ENCODE measurements at regions not wholly inside any gene's neighbourhood (a gene's known extent, or its start where the extent isn't known, plus 50 kb on each side); places are given as distances from the start of the nearest gene placed in this dataset.

GRCh38 chr19:30676990-30677679 lies 305.0 kb downstream of the ZNF536 start:
- Histone ChIP-seq H3K4me2 (no peak overlapping the region), H4K20me1 (ENCODE audit: insufficient read depth, poor library complexity, severe bottlenecking) (no peaks in the 10 kb centered on the region), H2AFZ (no peak overlapping the region), H3K9me3 (ENCODE audit: low read depth) (no peaks in the 10 kb centered on the region), H3K9me2 (replicated peaks; ENCODE audit: insufficient read depth) (no peaks in the 10 kb centered on the region), H3K27ac (no peak overlapping the region), H3K36me3 (replicated peaks; ENCODE audit: insufficient read depth, low read depth) (no peaks in the 10 kb centered on the region), H3K79me2 (no peaks in the 10 kb centered on the region), H3K4me1 (ENCODE audit: insufficient read depth) (no peaks in the 10 kb centered on the region), H3K4me3 (no peak overlapping the region), H3K27me3 (no peaks in the 10 kb centered on the region)
- TF ChIP-seq EZH2phosphoT487 (IDR thresholded peaks at IDR 0.05; ENCODE audit: low read depth, severe bottlenecking, unreplicated experiment) (no peak), EZH2 (IDR thresholded peaks at IDR 0.05; ENCODE audit: borderline replicate concordance) (no peak)
- TF ChIP-seq, protein P1, sequence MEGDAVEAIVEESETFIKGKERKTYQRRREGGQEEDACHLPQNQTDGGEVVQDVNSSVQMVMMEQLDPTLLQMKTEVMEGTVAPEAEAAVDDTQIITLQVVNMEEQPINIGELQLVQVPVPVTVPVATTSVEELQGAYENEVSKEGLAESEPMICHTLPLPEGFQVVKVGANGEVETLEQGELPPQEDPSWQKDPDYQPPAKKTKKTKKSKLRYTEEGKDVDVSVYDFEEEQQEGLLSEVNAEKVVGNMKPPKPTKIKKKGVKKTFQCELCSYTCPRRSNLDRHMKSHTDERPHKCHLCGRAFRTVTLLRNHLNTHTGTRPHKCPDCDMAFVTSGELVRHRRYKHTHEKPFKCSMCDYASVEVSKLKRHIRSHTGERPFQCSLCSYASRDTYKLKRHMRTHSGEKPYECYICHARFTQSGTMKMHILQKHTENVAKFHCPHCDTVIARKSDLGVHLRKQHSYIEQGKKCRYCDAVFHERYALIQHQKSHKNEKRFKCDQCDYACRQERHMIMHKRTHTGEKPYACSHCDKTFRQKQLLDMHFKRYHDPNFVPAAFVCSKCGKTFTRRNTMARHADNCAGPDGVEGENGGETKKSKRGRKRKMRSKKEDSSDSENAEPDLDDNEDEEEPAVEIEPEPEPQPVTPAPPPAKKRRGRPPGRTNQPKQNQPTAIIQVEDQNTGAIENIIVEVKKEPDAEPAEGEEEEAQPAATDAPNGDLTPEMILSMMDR (IDR thresholded peaks at IDR 0.05; ENCODE audit: poor library complexity), result no peak
- no peak for DNase-seq (ENCODE audit: low spot score)
- 63% methylated on average over 8 of the region's 8 CpGs for WGBS (ENCODE audit: low lambda C conversion rate, missing lambda C conversion rate)

DNA sequence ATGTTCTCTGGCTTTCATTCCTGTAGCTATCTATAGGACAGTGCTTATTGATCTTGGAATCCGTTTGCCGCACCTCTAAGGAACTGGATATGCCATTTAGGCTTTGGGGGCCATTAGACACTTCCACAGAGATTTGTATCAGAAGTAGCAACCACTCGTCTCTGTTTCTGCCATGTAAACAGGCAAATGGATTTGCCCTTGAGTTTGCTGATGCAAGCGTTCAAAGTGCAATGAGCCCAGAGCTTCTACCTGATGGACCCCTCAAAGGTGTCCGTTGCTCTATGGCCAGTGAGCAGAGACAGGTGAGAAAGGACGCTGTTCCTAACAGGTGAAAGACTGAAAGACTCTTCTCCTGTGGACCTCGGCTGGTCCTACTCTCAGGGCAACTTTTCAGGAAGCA lies 302.9 kb downstream of the ZNF536 start:
- TF ChIP-seq EZH2 (IDR thresholded peaks at IDR 0.05; ENCODE audit: borderline replicate concordance) (no peak), EZH2phosphoT487 (IDR thresholded peaks at IDR 0.05; ENCODE audit: low read depth, severe bottlenecking, unreplicated experiment) (no peak)
- TF ChIP-seq, protein P1 (IDR thresholded peaks at IDR 0.05; ENCODE audit: poor library complexity), result no peak
- Histone ChIP-seq H3K27ac (no peak overlapping the region), H3K4me2 (no peak overlapping the region), H3K9me2 (replicated peaks; ENCODE audit: insufficient read depth) (no peaks in the 10 kb centered on the region), H3K9me3 (ENCODE audit: low read depth) (no peaks in the 10 kb centered on the region), H3K27me3 (no peaks in the 10 kb centered on the region), H3K4me1 (ENCODE audit: insufficient read depth) (no peaks in the 10 kb centered on the region), H3K4me3 (no peak overlapping the region), H4K20me1 (ENCODE audit: insufficient read depth, poor library complexity, severe bottlenecking) (no peaks in the 10 kb centered on the region), H3K36me3 (replicated peaks; ENCODE audit: insufficient read depth, low read depth) (no peaks in the 10 kb centered on the region), H2AFZ (no peak overlapping the region), H3K79me2 (no peaks in the 10 kb centered on the region)
- 84% methylated on average over 7 of the region's 7 CpGs for WGBS (ENCODE audit: low lambda C conversion rate, missing lambda C conversion rate)
- no peak for DNase-seq (ENCODE audit: low spot score)

DNA sequence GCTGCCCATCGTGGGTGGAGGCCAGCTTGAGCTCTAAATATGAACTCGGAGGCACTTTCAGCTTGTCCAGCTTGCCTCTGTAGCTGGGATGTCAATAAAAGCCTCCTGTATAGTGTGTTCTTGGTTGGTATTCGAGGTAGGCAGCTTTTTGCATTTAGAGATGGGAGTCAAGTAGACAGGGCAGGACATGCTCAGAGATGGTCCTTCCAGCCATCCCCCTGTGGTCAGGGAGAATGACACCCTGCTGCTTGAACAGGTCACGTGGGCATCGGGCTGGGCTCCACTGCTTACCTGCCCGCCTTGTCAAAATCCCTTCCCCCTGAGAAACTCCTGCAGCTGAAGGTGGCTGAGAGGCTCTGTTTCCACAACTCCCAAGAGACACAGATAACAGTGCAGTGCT lies 302.5 kb downstream of the ZNF536 start:
- Histone ChIP-seq H3K79me2 (no peaks in the 10 kb centered on the region), H2AFZ (no peak overlapping the region), H3K9me3 (ENCODE audit: low read depth) (no peaks in the 10 kb centered on the region), H3K27me3 (no peaks in the 10 kb centered on the region), H3K4me3 (no peak overlapping the region), H3K36me3 (replicated peaks; ENCODE audit: insufficient read depth, low read depth) (no peaks in the 10 kb centered on the region), H4K20me1 (ENCODE audit: insufficient read depth, poor library complexity, severe bottlenecking) (no peaks in the 10 kb centered on the region), H3K9me2 (replicated peaks; ENCODE audit: insufficient read depth) (no peaks in the 10 kb centered on the region), H3K4me1 (ENCODE audit: insufficient read depth) (no peaks in the 10 kb centered on the region), H3K4me2 (no peak overlapping the region), H3K27ac (no peak overlapping the region)
- no peak for DNase-seq (ENCODE audit: low spot score)
- TF ChIP-seq, protein P1 (IDR thresholded peaks at IDR 0.05; ENCODE audit: poor library complexity), result no peak
- TF ChIP-seq EZH2 (IDR thresholded peaks at IDR 0.05; ENCODE audit: borderline replicate concordance), result no peak
- TF ChIP-seq EZH2phosphoT487 (IDR thresholded peaks at IDR 0.05; ENCODE audit: low read depth, severe bottlenecking, unreplicated experiment), result no peak
- 85% methylated on average over 6 of the region's 6 CpGs for WGBS (ENCODE audit: low lambda C conversion rate, missing lambda C conversion rate)

All from hepatocyte (in vitro differentiated cells).